ENCODE measurements at regions not wholly inside any gene's neighbourhood (a gene's known extent, or its start where the extent isn't known, plus 50 kb on each side); places are given as distances from the start of the nearest gene placed in this dataset.

DNA sequence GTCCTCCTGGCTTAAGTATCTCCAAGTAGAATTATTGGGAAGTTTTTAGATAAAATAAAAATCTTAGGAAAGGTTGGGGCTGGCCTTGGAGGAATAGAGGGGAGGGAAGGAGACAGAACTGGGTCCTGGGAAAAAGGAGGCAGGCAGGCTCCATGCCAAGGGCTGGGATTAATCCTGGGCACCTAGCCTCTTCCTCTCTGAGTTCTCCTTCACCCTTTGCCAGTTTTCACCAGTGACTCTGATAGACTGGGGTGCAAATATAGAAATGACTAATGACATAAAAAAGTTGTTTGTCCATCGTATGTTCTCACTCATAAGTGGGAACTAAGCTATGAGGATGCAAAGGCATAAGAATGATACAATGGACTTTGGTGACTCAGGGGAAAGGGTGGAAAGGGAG is 81.9 kb downstream of the RMI1 start:
- Mint-ChIP-seq H3K27me3 (ENCODE audit: insufficient read depth, low read depth, poor library complexity) (peaks cover 3% of the 10 kb centered on the region), H3K9me3 (no peaks in the 10 kb centered on the region), H3K4me3 (no peak overlapping the region), H3K4me1 (no peaks in the 10 kb centered on the region), H3K27ac (no peak overlapping the region), H3K36me3 (ENCODE audit: low read depth) (no peaks in the 10 kb centered on the region)
- no peak for DNase-seq (ENCODE audit: low spot score)
- Histone ChIP-seq H3K9me2 (ENCODE audit: insufficient read depth) (no peaks in the 10 kb centered on the region; the same call in 1 of the 2 replicates), H3K4me2 (no peak overlapping the region), H2AFZ (no peak overlapping the region), H4K20me1 (replicated peaks; ENCODE audit: insufficient read depth) (no peaks in the 10 kb centered on the region), H3K79me2 (replicated peaks; ENCODE audit: insufficient read depth) (no peaks in the 10 kb centered on the region), H3F3A (replicated peaks; ENCODE audit: low read depth) (no peaks in the 10 kb centered on the region), H3K4me1 (ENCODE audit: insufficient read depth) (no peaks in the 10 kb centered on the region), H3K27ac (ENCODE audit: low read depth) (no peak overlapping the region), H3K36me3 (ENCODE audit: insufficient read depth) (no peaks in the 10 kb centered on the region), H3K27me3 (ENCODE audit: insufficient read depth) (no peaks in the 10 kb centered on the region), H3K4me3 (no peak overlapping the region)
- no peak for ATAC-seq
- no peak for TF ChIP-seq STAT1 (IDR thresholded peaks at IDR 0.05; ENCODE audit: unreplicated experiment)
- TF ChIP-seq JUNB (IDR thresholded peaks at IDR 0.05; ENCODE audit: unreplicated experiment), result no peak
- TF ChIP-seq REST (IDR thresholded peaks at IDR 0.05; ENCODE audit: unreplicated experiment), result no peak
- TF ChIP-seq CTCF (conservative IDR thresholded peaks at IDR 0.05; ENCODE audit: low read depth in 2 of 2), result no peak
- no peak for TF ChIP-seq ZNF462 (CRISPR knock-in tag; IDR thresholded peaks at IDR 0.05)
- TF ChIP-seq POLR2AphosphoS5 (IDR thresholded peaks at IDR 0.05; ENCODE audit: low read depth), result no peak
- TF ChIP-seq ETS1 (IDR thresholded peaks at IDR 0.05), result no peak
- no peak for TF ChIP-seq EZH2phosphoT487 (IDR thresholded peaks at IDR 0.05; ENCODE audit: unreplicated experiment)
- no peak for TF ChIP-seq NANOG (IDR thresholded peaks at IDR 0.05; ENCODE audit: borderline replicate concordance)
- no peak for TF ChIP-seq EZH2 (IDR thresholded peaks at IDR 0.05; ENCODE audit: low read depth, unreplicated experiment)
- no peak for TF ChIP-seq CREB1 (CRISPR knock-in tag; IDR thresholded peaks at IDR 0.05; ENCODE audit: low read depth)
- TF ChIP-seq ZNF331 (CRISPR knock-in tag; IDR thresholded peaks at IDR 0.05; ENCODE audit: low read depth), result no peak
- TF ChIP-seq ZNF114 (CRISPR knock-in tag; IDR thresholded peaks at IDR 0.05), result no peak

Measured in GM23338 (cell line).